GM12874 (cell line): ENCODE measurements at regions not wholly inside any gene's neighbourhood (a gene's known extent, or its start where the extent isn't known, plus 50 kb on each side); places are given as distances from the start of the nearest gene placed in this dataset.

Source experiments
- CTCF ChIP-seq: IDR thresholded peaks from 2 replicates; pipeline ENCODE4 v1.5.1; 2011; ENCODE audit warnings: low read depth, mild to moderate bottlenecking, control low read depth, low read length, moderate library complexity; ENCODE audit not compliant: insufficient read depth

- TF ChIP-seq CTCF = no peak
Observed at GRCh38 chr12:63508543-63508942, 159.8 kb downstream of the DPY19L2 start.

GRCh38 chr12:63499567-63499966 lies 168.7 kb downstream of the DPY19L2 start:
- no peak for TF ChIP-seq CTCF

GRCh38 chr12:63498239-63498638 lies 170.1 kb downstream of the DPY19L2 start:
- TF ChIP-seq CTCF = no peak

- TF ChIP-seq CTCF = no peak
Observed at GRCh38 chr12:63496654-63497053, 171.6 kb downstream of the DPY19L2 start.

- TF ChIP-seq CTCF = no peak
Observed at GRCh38 chr12:63495974-63496373, 172.3 kb downstream of the DPY19L2 start.

- TF ChIP-seq CTCF = no peak
Observed at GRCh38 chr12:63480186-63480585, 188.1 kb downstream of the DPY19L2 start.

- TF ChIP-seq CTCF = no peak
Observed at GRCh38 chr12:63470161-63470560, 198.1 kb downstream of the DPY19L2 start.

GRCh38 chr12:63467951-63468350 lies 200.3 kb downstream of the DPY19L2 start:
- TF ChIP-seq CTCF = no peak
